ENCODE measurements at regions not wholly inside any gene's neighbourhood (a gene's known extent, or its start where the extent isn't known, plus 50 kb on each side); places are given as distances from the start of the nearest gene placed in this dataset.

GRCh38 chr2:47298771-47299170, 70.3 kb upstream of the EPCAM start:
- Histone ChIP-seq H3K27ac (ENCODE audit: extremely low read depth, low read depth, low read length) (peak overlapping the region; percentile 43; the same call in 1 of the 3 replicates), H2AFZ (ENCODE audit: low read depth, low read length) (no peak overlapping the region), H3K27me3 (ENCODE audit: control insufficient read depth in 2 of 2, insufficient read depth in 2 of 2, low read length in 2 of 2) (peaks cover 0 to 6% of the 10 kb centered on the region in 2 experiments; a peak in 1 of 5 replicates), H3K9me3 (replicated peaks; ENCODE audit: control insufficient read depth, insufficient read depth, low read depth, low read length) (no peaks in the 10 kb centered on the region), H4K20me1 (replicated peaks; ENCODE audit: control insufficient read depth, insufficient read depth, low read length) (no peaks in the 10 kb centered on the region), H3K9ac (ENCODE audit: insufficient read depth in 1 of 2, low read depth in 2 of 2, low read length in 2 of 2) (0 out of 4 replicates have a peak overlapping the region, but pooled peaks of 1 of the 2 experiments have one; percentile 19), H3K79me2 (ENCODE audit: control insufficient read depth, insufficient read depth, low read length) (no peaks in the 10 kb centered on the region), H3K4me1 (replicated peaks in 1 of 2; ENCODE audit: control insufficient read depth in 2 of 2, insufficient read depth in 2 of 2, low read length in 2 of 2) (peaks cover 2 to 18% of the 10 kb centered on the region in 2 experiments; a peak in 4 of 5 replicates), H3K4me3 (no peak overlapping the region), H3K9me1 (ENCODE audit: control insufficient read depth, insufficient read depth, low read length) (no peaks in the 10 kb centered on the region), H3K4me2 (ENCODE audit: insufficient read depth, low read length) (no peak overlapping the region), H3K36me3 (ENCODE audit: control insufficient read depth, insufficient read depth, low read length) (no peaks in the 10 kb centered on the region)
- TF ChIP-seq PBX2 (CRISPR knock-in tag; IDR thresholded peaks at IDR 0.05; ENCODE audit: low read depth), result no peak
- TF ChIP-seq PBX2 (tag; conservative IDR thresholded peaks at IDR 0.05; ENCODE audit: low read depth), result peak; percentile 43; the same call in 1 of the 2 replicates
- TF ChIP-seq SOX6 (IDR thresholded peaks at IDR 0.05), result peak; percentile 23; the same call in 1 of the 2 replicates
- no peak for TF ChIP-seq ETV1 (tag; conservative IDR thresholded peaks at IDR 0.05; ENCODE audit: low read depth)
- peak; percentile 36 for TF ChIP-seq ARID1B (IDR thresholded peaks at IDR 0.05)
- peak; percentile 43; the same call in 1 of the 2 replicates for TF ChIP-seq CBFA2T3 (IDR thresholded peaks at IDR 0.05)
- peak; percentile 31; the same call in 1 of the 2 replicates for TF ChIP-seq SMARCE1 (IDR thresholded peaks at IDR 0.05)
- no peak for TF ChIP-seq ZNF311 (CRISPR knock-in tag; IDR thresholded peaks at IDR 0.05)
- peak; percentile 51 for TF ChIP-seq MEIS2 (IDR thresholded peaks at IDR 0.05; ENCODE audit: partially characterized antibody)
- peak; percentile 18; the same call in 1 of the 2 replicates for TF ChIP-seq CBFA2T2 (conservative IDR thresholded peaks at IDR 0.05)
- no TSS peak for BruUV-seq (replicated peaks)
- FAIRE-seq (no peak), ATAC-seq (no peak), DNase-seq (ENCODE audit: extremely low read depth in 1 of 4, low spot score in 3 of 4) (peak in 1 of 4 experiments; percentile 20)
- in situ Hi-C loops (cut with MboI), result no loop called here
- CTCF ChIA-PET (ENCODE audit: low intra/inter-chr PET ratio), result no interaction called here
- POLR2A ChIA-PET, result interaction anchor here (1.2 kb wide), 1 partner anchor 12 kb away, joined by 4 read pairs; no protein-coding TSS in a partner anchor
- 11% methylated on average over 3 of the region's 3 CpGs for WGBS (ENCODE audit: insufficient coverage, low coverage, missing lambda C conversion rate)
- intact Hi-C loops (cut with micrococcal nuclease), result no loop called here

Data from K562 (cell line).